BLaER1 treated with 17β-estradiol and CSF1 and Interleukin-3, amounts not matched to agents 10 nM and 100 nM (cell line): ENCODE measurements at regions not wholly inside any gene's neighbourhood (a gene's known extent, or its start where the extent isn't known, plus 50 kb on each side); places are given as distances from the start of the nearest gene placed in this dataset.

Source experiments
- H3K27ac ChIP-seq, 11 experiments: shearing (Covaris generic); formaldehyde crosslinking; 2 replicates each; pipeline ENCODE4 v1.8.1; 2022
- H3K27me3 ChIP-seq, 11 experiments: shearing (Covaris generic); formaldehyde crosslinking; 2 replicates each; pipeline ENCODE4 v1.8.1; 2022
- H3K36me3 ChIP-seq, 11 experiments: shearing (Covaris generic); formaldehyde crosslinking; 2 replicates each; pipeline ENCODE4 v1.8.1; 2022
- H3K4me1 ChIP-seq, 10 experiments: shearing (Covaris generic); formaldehyde crosslinking; 2 replicates each; pipeline ENCODE4 v1.8.1; 2022
- H3K4me2 ChIP-seq, 11 experiments: shearing (Covaris generic); formaldehyde crosslinking; 2 replicates each; pipeline ENCODE4 v1.8.1; 2022
- H3K4me3 ChIP-seq, 10 experiments: shearing (Covaris generic); formaldehyde crosslinking; 2 replicates each; pipeline ENCODE4 v1.8.1; 2022
- H3K9ac ChIP-seq, 11 experiments: shearing (Covaris generic); formaldehyde crosslinking; 2 replicates each; pipeline ENCODE4 v1.8.1; 2022
- H3K9me3 ChIP-seq, 11 experiments: shearing (Covaris generic); formaldehyde crosslinking; replicated peaks in 1 of 11; 2 replicates each; pipeline ENCODE4 v1.8.1; 2022
- H4K20me1 ChIP-seq, 11 experiments: shearing (Covaris generic); formaldehyde crosslinking; 2 replicates each; pipeline ENCODE4 v1.8.1; 2022
- Cebpa-rat ChIP-seq, 11 experiments: shearing (Covaris generic); IDR thresholded peaks; 2 replicates each; pipeline ENCODE4 v1.8.1; 2022

- peak overlapping the region; percentile 23 to 64 (median 51); a peak in 19 of 22 replicates for H3K27ac ChIP-seq
- H3K4me2 ChIP-seq: peak overlapping the region; percentile 42 to 78 (median 64)
- no peak for TF ChIP-seq Cebpa-rat (IDR thresholded peaks at IDR 0.05)
- peaks cover 20 to 41% (median 26%) of the 10 kb centered on the region in 10 experiments for H3K4me1 ChIP-seq
- H3K4me3 ChIP-seq: peak overlapping the region in 2 of 10 experiments; percentile 6 to 28; a peak in 2 of 20 replicates
- H3K27me3 ChIP-seq: no peaks in the 10 kb centered on the region
- peak overlapping the region in 2 of 11 experiments; percentile 4 to 14; a peak in 2 of 22 replicates for H3K9ac ChIP-seq
- no peaks in the 10 kb centered on the region for H4K20me1 ChIP-seq
- no peaks in the 10 kb centered on the region for H3K36me3 ChIP-seq
- H3K9me3 ChIP-seq: no peaks in the 10 kb centered on the region
Observed at GRCh38 chr12:75706786-75707605, 195.6 kb upstream of the KRR1 start.

- Histone ChIP-seq H3K27ac (peak overlapping the region; percentile 7 to 64 (median 51); a peak in 17 of 22 replicates), H3K27me3 (no peaks in the 10 kb centered on the region), H4K20me1 (no peaks in the 10 kb centered on the region), H3K36me3 (no peaks in the 10 kb centered on the region), H3K4me2 (peak overlapping the region; percentile 42 to 78 (median 64)), H3K4me1 (peaks cover 20 to 41% (median 26%) of the 10 kb centered on the region in 10 experiments), H3K9me3 (no peaks in the 10 kb centered on the region), H3K9ac (peak overlapping the region in 2 of 11 experiments; percentile 4 to 14; a peak in 1 of 22 replicates), H3K4me3 (peak overlapping the region in 1 of 10 experiments; percentile 6; a peak in 1 of 20 replicates)
- TF ChIP-seq Cebpa-rat (IDR thresholded peaks at IDR 0.05): no peak
Observed at GRCh38 chr12:75705749-75706711, 194.6 kb upstream of the KRR1 start.

GRCh38 chr12:75704664-75705063, 193.3 kb upstream of the KRR1 start:
- Histone ChIP-seq H4K20me1 (no peaks in the 10 kb centered on the region), H3K27me3 (no peaks in the 10 kb centered on the region), H3K4me3 (no peak overlapping the region), H3K9me3 (no peaks in the 10 kb centered on the region), H3K27ac (no peak overlapping the region), H3K9ac (no peak overlapping the region), H3K4me2 (peak overlapping the region in 2 of 11 experiments; percentile 9 to 37; a peak in 2 of 22 replicates), H3K36me3 (no peaks in the 10 kb centered on the region), H3K4me1 (peaks cover 20 to 41% (median 26%) of the 10 kb centered on the region in 10 experiments)
- no peak for TF ChIP-seq Cebpa-rat (IDR thresholded peaks at IDR 0.05)

GRCh38 chr12:75704208-75704607, 192.8 kb upstream of the KRR1 start:
- Histone ChIP-seq H3K4me1 (peaks cover 20 to 41% (median 26%) of the 10 kb centered on the region in 10 experiments), H3K27me3 (no peaks in the 10 kb centered on the region), H3K4me2 (peak overlapping the region in 1 of 11 experiments; percentile 37; a peak in 1 of 22 replicates), H3K36me3 (no peaks in the 10 kb centered on the region), H3K9ac (no peak overlapping the region), H3K9me3 (no peaks in the 10 kb centered on the region), H3K4me3 (no peak overlapping the region), H3K27ac (no peak overlapping the region), H4K20me1 (no peaks in the 10 kb centered on the region)
- no peak for TF ChIP-seq Cebpa-rat (IDR thresholded peaks at IDR 0.05)

GRCh38 chr12:75703131-75703530, 191.7 kb upstream of the KRR1 start:
- no peaks in the 10 kb centered on the region for H3K36me3 ChIP-seq
- H3K4me2 ChIP-seq: peak overlapping the region in 2 of 11 experiments; percentile 35 to 36; a peak in 3 of 22 replicates
- no peaks in the 10 kb centered on the region for H4K20me1 ChIP-seq
- no peak overlapping the region for H3K4me3 ChIP-seq
- TF ChIP-seq Cebpa-rat (IDR thresholded peaks at IDR 0.05): no peak
- H3K27ac ChIP-seq: no peak overlapping the region
- no peaks in the 10 kb centered on the region for H3K9me3 ChIP-seq
- H3K9ac ChIP-seq: no peak overlapping the region
- H3K27me3 ChIP-seq: no peaks in the 10 kb centered on the region
- peaks cover 20 to 38% (median 26%) of the 10 kb centered on the region in 10 experiments for H3K4me1 ChIP-seq

- Histone ChIP-seq H3K4me3 (no peak overlapping the region), H4K20me1 (no peaks in the 10 kb centered on the region), H3K9ac (no peak overlapping the region), H3K9me3 (no peaks in the 10 kb centered on the region), H3K4me2 (peak overlapping the region in 3 of 11 experiments; percentile 32 to 36 (median 35); a peak in 4 of 22 replicates), H3K36me3 (no peaks in the 10 kb centered on the region), H3K27me3 (no peaks in the 10 kb centered on the region), H3K4me1 (peaks cover 19 to 33% (median 23%) of the 10 kb centered on the region in 10 experiments), H3K27ac (no peak overlapping the region)
- TF ChIP-seq Cebpa-rat (IDR thresholded peaks at IDR 0.05): no peak
Observed at GRCh38 chr12:75702477-75703093, 191.2 kb upstream of the KRR1 start.

GRCh38 chr12:75701859-75702258, 190.4 kb upstream of the KRR1 start:
- Histone ChIP-seq H3K27ac (no peak overlapping the region), H3K4me3 (no peak overlapping the region), H4K20me1 (no peaks in the 10 kb centered on the region), H3K4me2 (0 out of 22 replicates have a peak overlapping the region, but pooled peaks of 1 of the 11 experiments have one; percentile 14), H3K9me3 (no peaks in the 10 kb centered on the region), H3K9ac (no peak overlapping the region), H3K27me3 (no peaks in the 10 kb centered on the region), H3K4me1 (peaks cover 12 to 26% (median 16%) of the 10 kb centered on the region in 10 experiments), H3K36me3 (no peaks in the 10 kb centered on the region)
- TF ChIP-seq Cebpa-rat (IDR thresholded peaks at IDR 0.05): no peak

GRCh38 chr12:75699728-75700496, 188.5 kb upstream of the KRR1 start:
- H3K9me3 ChIP-seq: no peaks in the 10 kb centered on the region
- H3K36me3 ChIP-seq: no peaks in the 10 kb centered on the region
- H4K20me1 ChIP-seq: no peaks in the 10 kb centered on the region
- H3K4me3 ChIP-seq: no peak overlapping the region
- H3K27me3 ChIP-seq: no peaks in the 10 kb centered on the region
- peaks cover 0 to 9% (median 2%) of the 10 kb centered on the region in 10 experiments; a peak in 6 of 20 replicates for H3K4me1 ChIP-seq
- no peak overlapping the region for H3K4me2 ChIP-seq
- no peak for TF ChIP-seq Cebpa-rat (IDR thresholded peaks at IDR 0.05)
- H3K27ac ChIP-seq: no peak overlapping the region
- no peak overlapping the region for H3K9ac ChIP-seq
